GM21515 (cell line): ENCODE measurements at regions not wholly inside any gene's neighbourhood (a gene's known extent, or its start where the extent isn't known, plus 50 kb on each side); places are given as distances from the start of the nearest gene placed in this dataset.
"Not testable (repeated sequence)": the region's sequence is repeated elsewhere in the genome, so short reads cannot be mapped to it uniquely, and the experiment has no call there.

Source experiments
- ATAC-seq: cut with Tn5 transposase; IDR thresholded peaks from one replicate; pipeline ENCODE4 v1.9.1; 2021; ENCODE audit not compliant: unreplicated experiment

DNA sequence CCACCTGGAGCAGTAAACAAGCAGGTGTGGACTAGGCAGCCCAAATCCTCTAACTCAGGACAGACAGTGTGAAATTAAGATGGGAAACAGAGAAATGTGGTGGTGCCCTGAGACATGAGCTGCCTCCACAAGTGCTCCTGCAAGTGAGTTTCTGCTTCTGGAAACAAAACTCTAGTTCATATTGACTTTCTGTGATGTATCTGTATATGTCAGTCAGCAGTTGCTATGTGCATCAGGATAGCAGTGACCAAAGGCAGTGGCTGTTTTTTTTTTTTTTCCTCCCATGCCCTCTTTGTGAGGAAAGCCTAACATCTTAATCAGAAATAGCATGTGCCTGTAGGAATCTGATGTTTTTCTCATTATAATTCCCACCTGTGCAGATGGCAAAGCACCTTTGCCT lies 318.4 kb upstream of the SEMA6A start:
- no peak for ATAC-seq

DNA sequence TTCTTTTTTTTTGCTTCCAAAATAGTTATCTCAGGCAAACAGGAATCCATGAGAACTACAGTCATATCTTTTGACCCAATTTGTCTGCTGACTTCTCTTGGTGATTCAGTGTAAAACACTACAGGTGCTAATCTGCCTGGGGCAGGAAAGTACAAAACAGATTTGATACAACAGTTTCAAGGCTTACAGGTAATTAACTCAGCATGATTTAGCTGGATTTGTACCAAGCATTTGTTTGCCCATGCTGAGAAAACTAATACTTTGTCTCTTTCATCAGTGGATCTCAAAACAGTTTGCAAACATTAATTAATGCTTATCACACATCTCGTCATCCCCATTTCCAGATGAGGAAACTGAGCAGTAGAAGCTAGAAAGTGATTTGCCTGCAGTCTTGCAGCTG lies 312.5 kb upstream of the SEMA6A start:
- no peak for ATAC-seq

DNA sequence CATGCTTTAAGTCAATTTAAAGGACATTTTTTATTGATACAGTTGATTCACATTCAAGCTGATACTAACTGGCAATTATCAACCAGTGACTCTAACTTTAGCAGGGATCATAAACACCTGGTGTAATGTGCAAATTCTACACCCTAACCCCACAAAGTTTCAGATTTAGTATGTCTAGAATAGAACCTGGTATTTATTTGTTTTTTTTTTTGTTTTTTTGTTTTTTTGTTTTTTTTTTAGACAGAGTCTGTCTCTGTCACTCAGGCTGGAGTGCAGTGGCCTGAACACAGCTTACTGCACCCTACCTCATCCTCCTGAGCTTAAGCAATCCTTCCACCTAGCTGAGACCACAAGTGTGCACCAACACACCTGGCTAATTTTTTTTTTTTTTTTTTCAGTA lies 311.2 kb upstream of the SEMA6A start:
- ATAC-seq = peak; percentile 77

DNA sequence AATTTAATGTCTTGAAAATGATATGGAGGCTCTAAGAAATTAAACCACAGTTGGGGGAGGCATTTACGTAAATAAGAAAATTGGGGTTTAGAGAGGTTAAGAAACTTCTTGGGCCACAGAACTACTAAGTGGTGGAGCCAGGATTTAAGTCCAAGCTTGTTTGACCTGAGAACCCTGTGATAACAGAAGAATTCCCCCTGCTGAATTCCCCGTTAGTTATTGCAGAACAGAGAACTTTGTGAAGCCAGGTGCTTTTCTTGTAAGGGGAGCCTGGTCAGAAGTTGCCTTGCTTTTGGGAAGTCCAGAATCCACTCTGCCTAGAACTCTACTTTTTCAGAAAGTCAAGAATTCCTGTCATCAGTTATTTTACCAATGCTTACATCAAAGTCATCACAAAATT lies 309.3 kb upstream of the SEMA6A start:
- peak; percentile 44 for ATAC-seq

DNA sequence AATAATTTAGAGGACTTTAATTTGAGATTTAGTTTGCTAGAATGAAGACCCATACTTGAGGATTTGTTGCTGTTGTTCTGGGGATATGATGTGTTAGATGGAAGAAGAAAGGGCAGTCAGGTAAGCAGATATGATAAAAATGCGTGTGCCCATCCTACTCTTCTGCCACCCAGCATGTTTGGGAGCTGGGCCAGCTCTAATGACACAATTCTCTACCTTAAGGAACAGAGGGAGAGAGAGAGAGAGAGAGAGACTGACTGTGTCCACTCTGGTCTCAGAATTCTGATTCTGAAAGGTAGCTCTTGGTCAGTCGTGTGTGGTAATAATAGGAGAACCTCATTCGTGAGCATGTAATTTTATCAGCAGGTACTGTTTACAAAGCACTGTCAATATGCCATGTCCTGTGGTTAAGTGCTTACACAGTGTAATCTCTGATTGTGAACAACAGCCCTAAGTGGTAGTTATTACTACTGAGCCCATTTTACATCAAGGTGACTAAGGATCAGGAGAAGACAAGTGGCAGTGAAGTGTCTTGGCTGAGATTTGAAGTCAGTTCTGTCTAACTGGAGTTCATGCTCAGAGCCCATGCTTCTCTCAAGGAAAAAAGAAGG lies 307.4 kb upstream of the SEMA6A start:
- ATAC-seq = no peak

DNA sequence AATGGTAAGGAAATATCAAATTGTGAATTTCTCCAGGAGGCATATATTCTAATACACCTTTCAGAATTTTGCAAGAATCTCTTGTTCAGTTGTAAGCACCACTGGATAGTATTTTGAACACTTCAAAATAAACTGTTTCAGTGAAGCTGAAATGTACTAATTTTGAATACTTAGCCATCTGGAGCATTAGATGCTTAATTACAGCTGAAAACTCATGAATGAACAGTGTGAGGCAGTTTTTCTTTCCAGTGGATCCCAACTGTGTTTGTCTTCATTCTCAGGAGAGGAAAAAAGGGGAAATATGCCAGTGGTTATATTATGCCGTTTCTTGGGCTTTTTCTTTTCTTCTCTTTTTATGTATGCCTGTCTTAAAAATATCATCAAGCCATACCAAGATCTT lies 306.0 kb upstream of the SEMA6A start:
- no peak for ATAC-seq

DNA sequence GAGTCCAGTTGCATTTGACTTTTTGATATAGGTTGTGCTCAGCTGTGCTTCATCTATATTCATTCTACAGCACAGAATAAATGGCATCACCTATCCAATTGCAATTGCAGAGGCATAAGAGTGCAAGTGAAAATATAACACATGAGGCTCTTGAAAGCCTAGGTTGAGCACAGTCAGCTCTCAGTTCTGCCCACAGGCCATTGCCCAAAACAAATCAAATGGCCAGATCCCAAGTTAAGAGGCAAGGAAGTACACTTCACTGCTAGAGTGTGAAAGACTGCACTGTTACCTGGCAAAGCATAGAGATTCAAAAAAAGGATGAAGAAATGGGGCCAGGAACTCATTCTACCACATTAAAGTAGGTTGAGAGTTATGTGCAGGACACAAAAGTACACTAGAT lies 305.5 kb upstream of the SEMA6A start:
- no peak for ATAC-seq

DNA sequence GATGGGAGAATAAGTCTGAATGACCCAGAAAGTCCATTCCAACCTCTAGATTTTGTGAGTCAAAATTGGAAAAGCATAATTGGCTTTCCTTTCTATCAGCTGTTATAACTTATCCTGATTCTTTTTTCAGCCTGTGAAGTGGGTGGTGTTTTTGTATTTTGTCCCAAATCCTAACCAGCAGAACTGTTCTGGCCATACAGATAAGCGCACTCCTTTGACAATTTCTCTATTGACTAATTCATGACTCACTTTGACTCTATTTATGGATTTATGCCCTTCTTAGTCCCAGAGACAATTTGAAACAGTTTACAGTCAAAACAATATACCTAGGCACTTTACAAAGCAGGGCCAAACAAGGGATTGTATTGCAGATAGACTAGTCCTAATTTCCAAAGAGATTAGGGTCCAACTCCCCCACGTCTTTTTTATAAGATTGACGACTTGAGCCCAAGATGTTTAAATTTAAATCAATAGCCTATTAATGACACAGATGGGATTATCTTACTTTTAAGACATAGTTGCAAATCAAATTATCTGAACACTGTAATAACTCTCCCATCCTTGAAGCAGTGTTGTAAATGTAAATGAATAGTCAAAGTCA lies 301.7 kb upstream of the SEMA6A start:
- no peak for ATAC-seq

DNA sequence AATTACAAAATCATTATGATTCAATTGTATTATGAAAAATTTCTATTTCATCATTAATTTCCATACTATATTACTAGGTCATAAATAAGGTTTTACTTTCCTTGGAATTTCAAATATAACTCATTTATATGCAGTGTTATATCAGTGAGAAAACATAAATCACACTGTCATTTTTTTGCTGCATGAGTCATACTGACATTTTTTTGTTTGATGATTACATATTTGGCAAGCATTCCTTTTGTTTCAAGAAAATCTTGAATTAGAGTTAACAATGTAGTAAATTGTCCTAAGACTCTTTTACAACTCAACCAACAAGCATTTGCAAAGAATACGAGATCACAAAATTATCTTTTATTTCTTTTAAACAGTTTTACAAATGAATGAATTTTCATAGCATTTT lies 298.4 kb upstream of the SEMA6A start:
- ATAC-seq = no peak

DNA sequence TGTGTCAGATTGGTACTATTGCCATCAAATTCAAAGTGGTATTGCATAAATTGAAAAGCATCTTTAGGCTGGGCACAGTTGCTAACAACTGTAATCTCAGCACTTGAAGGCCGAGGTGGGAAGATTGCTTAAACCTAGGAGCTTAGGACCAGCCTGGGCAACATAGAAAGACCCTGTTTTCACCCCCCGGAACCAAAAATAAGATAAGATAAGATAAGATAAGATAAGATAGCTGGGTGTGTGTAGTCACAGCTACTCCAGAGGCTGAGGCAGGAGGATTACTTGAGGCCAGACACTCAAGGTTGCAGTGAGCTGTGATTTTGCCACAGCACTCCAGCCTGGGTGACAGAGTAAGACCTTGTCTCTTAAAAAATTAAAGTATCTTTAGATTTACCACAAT lies 297.9 kb upstream of the SEMA6A start:
- ATAC-seq = no peak

DNA sequence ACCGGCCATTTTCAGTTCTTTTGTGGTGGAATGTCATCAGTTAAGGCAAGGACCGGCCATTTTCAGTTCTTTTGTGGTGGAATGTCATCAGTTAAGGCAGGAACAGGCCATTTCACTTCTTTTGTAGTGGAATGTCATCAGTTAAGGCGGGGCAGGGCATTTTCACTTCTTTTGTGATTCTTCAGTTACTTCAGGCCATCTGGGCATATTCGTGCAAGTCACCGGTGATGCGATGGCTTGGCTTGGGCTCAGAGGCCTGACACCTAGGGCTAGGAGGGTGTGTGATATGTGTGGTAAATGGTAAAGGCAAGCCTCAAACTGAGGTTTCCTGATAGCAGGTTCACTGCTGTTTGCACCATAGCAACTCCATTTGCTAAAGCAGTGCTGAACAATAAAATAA lies 293.2 kb upstream of the SEMA6A start:
- ATAC-seq = not testable (repeated sequence)

DNA sequence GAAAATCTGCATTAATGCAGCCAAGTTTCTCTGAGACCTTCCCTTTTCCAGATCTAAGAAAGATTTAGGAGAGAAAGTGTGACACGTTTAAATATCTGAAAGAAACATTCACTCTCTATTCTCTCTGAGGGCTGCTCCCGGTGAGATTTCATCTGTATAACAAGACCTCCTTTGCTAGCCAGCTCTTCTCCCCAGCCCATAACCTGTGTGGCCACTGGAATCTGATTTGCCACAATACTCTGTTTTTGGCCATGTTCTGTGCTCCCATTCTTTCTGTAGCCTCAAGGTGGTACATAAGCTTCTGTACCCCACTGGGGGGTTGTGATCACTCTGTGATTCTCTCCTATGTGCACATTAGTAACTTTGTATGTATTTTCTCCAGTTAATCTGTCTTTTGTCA lies 291.0 kb upstream of the SEMA6A start:
- ATAC-seq = no peak

DNA sequence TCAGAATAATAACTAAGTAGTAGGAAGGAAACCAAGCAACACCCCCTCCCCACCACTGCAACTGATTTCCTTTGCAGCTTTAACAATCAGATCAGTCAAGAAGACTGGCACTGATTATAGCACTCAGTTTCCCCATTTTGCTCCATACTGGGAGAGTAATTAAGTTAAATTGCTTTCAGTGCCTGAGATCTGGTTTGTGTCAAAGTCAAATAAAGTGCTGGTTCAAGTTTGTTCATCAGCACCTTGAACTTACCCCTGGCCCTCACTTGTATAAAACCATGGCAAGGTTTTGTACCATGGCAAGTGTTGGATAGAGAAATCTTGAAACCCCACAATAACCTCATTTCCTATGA lies 290.2 kb upstream of the SEMA6A start:
- ATAC-seq = no peak

DNA sequence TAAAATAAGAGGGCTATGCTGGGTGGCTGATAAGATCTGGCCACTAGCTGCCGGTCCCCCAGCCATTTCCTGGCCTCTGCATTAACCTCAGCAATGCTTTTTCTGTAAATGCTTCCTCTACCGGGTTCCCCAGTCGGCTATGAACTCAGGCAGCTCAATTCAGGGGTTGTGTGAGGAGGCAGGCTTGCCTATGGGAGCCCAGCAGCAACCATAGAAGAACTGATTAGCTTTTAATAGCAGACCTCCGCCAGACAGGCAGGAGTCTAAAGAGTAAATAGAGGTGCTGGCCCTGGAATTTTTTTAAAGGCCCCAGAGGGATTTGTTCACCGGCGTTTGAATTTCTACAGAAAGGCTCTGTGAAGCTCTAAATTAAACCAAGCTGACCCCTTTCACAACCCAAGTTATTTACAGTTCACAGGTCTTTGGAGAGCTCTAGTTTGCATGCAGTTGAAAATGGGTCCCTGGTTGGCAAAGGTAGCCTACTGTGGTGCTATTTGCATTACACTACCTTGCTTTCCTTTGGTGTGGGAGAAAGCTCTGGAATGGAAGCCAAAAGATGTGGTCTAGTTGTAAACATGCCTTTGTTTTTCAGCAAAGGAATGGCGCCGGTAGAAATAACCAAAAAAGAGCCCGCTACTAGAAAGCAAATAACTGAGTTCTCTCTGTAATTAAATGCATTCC lies 289.7 kb upstream of the SEMA6A start:
- ATAC-seq = no peak

DNA sequence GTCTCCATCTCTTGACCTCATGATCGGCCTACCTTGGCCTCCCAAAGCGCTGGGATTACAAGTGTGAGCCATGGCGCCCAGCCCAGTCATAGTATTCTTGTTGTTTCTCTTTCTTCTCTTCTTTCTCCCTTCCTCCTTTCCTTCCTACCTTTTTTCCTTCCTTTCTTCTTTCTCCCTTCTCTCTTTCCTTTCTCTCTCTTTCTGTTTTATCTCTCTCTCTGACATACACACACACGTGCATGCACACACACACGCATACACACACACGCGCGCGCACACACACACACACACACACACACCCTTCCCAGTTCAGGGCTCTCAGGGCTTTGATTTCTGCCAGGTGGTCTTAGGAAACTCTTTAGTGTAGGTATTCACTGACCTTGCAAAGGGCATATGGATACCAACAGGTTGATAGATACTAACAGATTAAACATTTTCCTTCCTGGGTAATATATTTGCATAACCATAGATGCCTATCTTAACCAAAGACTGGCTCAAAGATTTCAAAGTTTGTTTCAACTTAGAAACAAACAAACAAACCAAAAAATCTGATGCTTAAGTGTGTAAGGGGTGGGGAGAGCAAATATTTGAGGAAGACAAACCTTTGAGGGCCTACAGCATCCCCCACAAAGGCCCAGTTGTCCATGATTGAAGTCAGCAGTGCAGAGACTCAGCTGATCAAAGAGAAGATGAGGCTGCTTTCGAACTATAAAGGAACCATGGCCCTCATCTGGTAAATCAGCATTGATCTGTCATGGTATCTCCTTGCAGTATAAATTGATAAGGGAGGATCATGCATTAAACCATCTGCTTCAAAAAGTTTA lies 288.2 kb upstream of the SEMA6A start:
- no peak for ATAC-seq

DNA sequence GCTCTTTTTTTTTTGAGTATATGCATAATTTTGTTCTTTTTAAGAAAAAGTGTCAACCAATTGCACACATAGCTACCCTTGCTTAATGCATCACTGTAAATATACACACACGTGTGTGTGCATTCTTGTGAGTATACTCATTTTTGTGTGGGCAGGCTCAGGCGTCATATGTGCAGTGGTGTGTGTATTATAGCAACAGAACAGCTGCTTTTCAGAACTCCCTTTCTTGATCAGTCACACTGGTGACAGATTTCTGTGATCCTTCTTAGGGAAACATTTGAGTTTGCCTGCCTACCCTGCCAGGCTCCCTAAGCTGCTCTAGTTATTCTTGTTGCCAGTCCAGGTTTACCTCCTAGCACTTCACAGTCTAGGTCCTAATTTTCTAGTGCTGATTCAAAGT lies 287.0 kb upstream of the SEMA6A start:
- ATAC-seq = no peak

DNA sequence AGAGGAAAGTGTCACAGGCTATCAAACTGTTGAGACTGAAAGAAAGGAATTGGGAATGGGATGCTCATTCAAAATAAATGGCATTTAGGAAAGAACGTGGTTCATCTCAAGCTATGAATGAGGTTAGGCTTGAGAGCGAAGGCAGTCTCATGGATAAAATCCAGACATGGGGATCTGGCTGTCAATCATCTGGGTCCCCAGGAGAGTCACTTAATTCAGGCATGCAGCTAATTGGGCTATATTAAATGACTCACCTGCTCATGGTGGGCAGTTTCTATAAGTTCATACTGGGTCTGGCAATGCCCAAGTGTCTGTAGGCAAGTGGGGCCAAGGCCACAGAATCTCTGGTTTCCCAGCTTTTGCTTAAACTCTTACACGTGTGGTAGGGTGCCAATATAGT lies 286.5 kb upstream of the SEMA6A start:
- no peak for ATAC-seq

DNA sequence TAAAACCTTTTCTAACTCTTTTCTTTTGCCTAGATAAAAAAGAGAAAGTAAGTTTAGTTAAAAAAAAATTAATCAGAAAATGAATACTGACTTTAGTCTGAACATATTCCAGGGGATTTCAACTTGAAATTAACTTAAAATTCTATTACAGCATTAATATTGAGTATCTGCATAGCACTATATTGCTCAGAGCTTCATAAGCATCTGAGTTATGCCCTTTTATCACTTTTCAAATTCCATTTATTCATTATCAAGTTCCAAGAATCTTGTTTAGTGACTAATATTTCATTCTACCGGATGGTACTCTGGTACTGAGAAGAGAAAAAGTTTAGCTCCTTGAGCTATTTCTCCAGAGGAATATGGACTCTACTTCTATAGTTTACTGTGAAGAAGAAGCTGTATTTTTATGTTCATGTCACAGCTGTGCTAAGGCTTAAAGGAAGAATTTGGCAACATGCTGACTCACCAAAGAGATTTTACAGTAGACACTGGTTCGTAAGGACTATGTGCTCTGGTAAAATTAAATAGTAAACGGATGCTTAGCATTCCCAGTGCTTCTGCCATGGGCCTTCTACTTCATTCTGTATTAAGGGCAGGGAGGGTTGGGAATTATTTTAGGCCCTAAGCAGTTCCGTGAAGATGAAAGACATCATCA lies 285.2 kb upstream of the SEMA6A start:
- no peak for ATAC-seq

DNA sequence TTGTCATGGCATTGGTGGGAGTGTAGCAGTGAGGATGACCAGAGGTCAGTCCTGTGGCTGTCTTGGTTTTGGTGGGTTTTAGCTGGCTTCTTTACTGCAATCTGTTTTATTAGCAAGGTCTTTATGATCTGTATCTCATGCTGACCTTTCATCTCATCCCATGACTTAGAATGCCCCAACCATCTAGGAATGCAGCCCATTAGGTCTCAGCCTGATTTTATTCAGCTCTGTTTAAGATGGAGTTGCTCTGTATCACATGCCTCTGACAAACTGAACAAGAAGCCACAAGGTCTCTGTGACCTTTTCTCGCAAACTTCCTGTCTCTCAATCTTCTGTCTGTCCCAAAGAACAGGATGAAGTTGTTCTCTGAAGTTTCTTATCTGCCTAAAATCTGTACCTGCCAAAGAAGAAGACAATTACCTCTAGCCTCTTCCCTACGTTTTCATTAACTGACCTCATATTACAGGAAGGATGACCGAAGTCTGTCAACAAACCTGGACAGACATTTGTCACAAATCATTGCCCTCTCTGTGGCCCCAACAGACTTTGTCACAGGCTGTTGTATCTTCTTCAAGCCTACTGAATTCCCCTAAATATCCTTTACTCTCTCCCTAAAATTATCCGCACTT lies 284.2 kb upstream of the SEMA6A start:
- ATAC-seq = no peak

DNA sequence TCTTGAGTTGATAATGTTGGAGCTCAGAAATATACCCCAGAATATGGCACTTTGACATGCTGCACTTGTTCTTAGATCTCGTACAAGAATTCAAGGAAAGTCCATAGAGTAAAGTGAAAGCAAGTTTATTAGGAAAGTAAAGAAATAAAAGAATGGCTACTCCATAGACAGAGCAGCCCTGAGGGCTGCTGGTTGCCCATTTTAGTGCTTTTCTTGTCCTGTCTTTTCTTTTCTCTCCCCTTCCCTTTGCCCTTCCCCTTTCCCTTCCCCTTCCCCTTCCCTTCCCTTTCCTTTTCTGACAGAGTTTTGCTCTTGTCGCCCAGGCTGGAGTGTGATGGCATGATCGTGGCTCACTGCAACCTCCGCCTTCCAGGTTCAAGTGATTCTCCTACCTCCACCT lies 283.4 kb upstream of the SEMA6A start:
- ATAC-seq = not testable (repeated sequence)

DNA sequence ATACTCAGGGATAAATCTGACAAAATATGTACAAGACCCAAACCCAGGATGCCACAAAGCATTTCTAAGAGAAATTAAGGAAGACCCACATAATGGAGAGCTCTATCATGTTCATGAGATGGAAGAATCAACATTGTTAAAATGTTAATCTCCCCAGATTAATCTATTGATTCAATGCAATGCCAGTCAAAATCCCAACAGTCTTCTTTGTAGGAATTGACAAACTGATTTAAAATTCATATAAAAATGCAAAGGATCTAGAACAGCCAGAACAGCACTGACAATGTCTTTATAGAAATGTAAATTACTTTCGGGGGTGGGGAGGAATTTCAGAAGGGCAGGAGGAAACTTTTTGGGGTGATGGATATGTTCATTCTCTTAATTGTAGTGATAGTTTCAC lies 281.6 kb upstream of the SEMA6A start:
- no peak for ATAC-seq
